ENCODE measurements at regions not wholly inside any gene's neighbourhood (a gene's known extent, or its start where the extent isn't known, plus 50 kb on each side); places are given as distances from the start of the nearest gene placed in this dataset.

DNA sequence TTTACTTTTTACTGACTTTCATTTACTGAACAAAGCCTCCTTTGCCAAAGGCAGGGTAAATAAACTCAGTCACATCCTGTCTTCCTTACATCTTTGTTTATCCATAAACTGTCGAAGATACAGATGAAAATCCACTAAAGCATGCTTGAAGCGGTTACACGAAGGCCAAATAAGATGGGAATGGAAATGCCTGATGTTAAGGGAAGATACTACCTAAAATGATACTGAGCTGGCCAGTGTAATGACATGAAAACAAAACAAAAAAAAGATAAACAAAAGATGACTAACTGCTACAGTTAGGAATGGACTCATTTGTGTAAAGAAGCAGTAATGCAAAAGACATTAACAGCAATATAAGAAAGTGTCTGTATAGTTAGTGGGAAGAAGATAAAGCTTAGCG lies 114.7 kb upstream of the ADAMTS9 start:
- no peak overlapping the region for H3K27ac ChIP-seq
- no peak for TF ChIP-seq ZFX (IDR thresholded peaks at IDR 0.05; ENCODE audit: borderline replicate concordance)
- TF ChIP-seq, protein P1, sequence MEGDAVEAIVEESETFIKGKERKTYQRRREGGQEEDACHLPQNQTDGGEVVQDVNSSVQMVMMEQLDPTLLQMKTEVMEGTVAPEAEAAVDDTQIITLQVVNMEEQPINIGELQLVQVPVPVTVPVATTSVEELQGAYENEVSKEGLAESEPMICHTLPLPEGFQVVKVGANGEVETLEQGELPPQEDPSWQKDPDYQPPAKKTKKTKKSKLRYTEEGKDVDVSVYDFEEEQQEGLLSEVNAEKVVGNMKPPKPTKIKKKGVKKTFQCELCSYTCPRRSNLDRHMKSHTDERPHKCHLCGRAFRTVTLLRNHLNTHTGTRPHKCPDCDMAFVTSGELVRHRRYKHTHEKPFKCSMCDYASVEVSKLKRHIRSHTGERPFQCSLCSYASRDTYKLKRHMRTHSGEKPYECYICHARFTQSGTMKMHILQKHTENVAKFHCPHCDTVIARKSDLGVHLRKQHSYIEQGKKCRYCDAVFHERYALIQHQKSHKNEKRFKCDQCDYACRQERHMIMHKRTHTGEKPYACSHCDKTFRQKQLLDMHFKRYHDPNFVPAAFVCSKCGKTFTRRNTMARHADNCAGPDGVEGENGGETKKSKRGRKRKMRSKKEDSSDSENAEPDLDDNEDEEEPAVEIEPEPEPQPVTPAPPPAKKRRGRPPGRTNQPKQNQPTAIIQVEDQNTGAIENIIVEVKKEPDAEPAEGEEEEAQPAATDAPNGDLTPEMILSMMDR (IDR thresholded peaks at IDR 0.05) = no peak

DNA sequence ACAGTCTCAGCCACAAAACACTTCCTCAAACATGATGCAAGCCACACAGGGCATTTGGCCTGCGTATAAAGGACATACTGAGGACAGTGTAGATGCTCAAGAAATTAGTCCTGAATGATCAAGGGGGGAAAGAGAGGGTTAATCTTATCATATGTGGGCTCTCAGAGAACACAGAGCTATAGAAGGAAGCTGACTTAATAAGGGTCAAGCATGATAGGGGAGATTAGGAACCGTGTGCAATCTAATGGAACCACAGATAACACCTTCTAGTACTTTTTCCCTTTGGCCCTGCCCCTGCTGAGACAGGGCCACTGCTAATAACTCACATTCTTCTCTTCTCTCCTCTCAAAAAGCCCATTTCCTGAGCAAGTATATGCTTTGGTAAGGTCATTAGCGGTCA lies 114.1 kb upstream of the ADAMTS9 start:
- TF ChIP-seq ZFX (IDR thresholded peaks at IDR 0.05; ENCODE audit: borderline replicate concordance) = no peak
- TF ChIP-seq, protein P1 (IDR thresholded peaks at IDR 0.05) = no peak
- H3K27ac ChIP-seq = no peak overlapping the region

DNA sequence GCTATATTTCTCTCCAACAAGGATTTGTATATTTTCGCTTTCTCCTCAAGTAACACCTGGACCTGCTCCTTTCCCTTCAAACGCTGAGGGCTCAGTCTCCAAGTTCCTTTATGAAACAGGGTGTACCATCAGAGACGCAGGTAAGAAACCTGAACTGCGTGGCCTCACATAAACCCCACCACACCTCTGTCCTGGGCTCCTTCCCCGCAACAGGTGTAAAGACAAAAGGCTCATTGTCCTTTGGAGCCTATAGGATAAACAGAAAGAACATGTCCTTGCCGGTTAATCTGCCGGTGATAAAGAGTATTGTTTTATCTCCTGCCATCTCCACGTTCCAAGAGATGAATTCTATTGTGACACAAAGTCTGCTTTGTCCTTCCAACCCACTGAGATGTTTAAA lies 111.8 kb upstream of the ADAMTS9 start:
- no peak overlapping the region for H3K27ac ChIP-seq
- TF ChIP-seq, protein P1 (IDR thresholded peaks at IDR 0.05) = no peak
- TF ChIP-seq ZFX (IDR thresholded peaks at IDR 0.05; ENCODE audit: borderline replicate concordance) = no peak

DNA sequence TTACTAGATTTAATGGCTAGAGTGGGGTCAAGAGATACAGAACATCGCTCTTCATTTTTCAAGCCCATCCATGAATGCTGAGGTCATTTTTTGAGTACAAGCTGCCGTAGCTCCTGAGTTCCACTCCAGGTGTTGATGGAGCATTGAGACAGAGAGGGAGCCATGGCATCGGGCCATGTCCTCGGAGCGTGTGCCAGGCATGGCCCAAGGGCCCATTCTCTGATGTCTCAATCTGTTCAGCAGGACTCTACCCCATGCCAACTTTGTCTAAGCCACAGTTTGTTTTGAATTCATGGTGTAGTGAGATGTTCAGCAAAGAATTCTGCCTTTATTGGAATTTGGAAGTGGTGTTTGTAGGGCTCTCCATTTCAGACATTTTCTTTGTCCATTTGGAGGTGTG lies 110.5 kb upstream of the ADAMTS9 start:
- no peak overlapping the region for H3K27ac ChIP-seq
- TF ChIP-seq, protein P1 (IDR thresholded peaks at IDR 0.05) = no peak
- TF ChIP-seq ZFX (IDR thresholded peaks at IDR 0.05; ENCODE audit: borderline replicate concordance) = no peak

DNA sequence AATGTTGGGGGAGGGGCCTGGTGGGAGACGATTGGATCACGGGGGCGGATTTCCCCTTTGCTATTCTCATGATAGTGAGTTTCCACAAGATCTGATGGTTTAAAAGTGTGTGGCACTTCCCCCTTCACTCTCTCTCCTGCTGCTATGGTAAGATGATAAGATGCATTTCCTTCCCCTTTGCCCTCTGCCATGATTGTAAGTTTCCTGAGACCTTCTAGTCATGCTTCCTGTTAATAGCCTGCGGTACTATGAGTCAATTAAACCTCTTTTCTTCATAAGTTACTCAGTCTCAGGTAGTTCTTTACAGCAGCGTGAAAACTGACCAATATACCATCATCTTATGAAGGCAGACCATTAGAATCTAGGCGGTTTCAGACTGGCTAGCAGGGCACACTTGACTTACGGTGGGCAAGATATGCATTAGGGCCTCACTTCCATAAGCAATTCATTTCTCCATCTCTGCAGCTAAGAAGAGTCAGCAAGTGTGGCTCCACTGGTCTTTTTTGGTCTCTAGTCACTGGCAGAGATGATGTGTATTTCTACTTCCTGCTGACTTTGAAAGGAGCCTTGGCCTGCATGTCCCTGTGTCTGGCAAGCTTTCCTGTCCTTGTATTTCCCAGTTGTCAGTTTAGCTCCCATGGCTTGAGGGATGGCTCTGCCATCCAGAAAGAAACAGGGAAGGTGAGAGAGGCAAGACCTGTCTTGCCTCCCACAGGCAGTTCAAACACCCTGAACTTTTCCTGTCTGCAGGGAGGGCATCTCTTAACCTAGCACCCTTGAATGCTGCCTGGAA lies 109.0 kb upstream of the ADAMTS9 start:
- no peak for TF ChIP-seq ZFX (IDR thresholded peaks at IDR 0.05; ENCODE audit: borderline replicate concordance)
- TF ChIP-seq, protein P1 (IDR thresholded peaks at IDR 0.05) = no peak
- no peak overlapping the region for H3K27ac ChIP-seq

DNA sequence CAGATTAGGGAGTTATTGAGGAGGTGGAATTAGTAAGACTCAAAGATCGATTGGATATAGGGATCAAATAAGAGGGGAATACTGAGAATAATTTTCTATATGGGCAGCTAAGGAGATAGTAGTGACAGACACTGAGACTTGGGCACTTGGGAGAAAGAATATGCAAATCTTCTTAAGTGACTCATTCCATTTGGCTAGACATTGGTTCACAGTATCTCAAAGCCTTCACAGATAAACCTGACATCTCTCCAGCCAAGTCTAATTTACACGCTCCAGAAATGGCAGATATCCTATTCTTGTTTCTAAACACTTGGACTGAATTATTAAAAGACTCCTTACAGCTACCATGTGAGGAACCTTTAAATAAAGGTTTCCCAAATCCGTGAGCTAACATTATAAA lies 104.6 kb upstream of the ADAMTS9 start:
- no peak for TF ChIP-seq ZFX (IDR thresholded peaks at IDR 0.05; ENCODE audit: borderline replicate concordance)
- TF ChIP-seq, protein P1 (IDR thresholded peaks at IDR 0.05) = no peak
- no peak overlapping the region for H3K27ac ChIP-seq

DNA sequence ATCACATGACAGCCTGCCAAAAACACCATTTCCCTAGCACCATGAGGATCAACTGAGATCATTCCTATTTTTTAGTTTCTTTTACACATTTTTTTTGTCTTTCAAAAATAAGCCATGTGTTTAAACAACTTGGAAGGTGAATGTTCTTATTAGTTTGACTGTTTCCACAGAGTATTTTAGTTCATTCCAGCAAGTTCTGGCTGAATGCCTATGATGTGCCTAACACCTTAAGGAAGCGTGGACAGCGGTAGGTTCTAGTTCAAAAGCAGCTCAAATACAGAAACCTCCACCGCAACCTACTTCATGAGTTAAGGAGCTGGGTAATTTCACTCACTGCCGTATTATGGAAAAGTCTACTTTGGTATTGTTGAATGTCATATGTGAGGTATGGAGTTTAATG lies 101.3 kb upstream of the ADAMTS9 start:
- TF ChIP-seq ZFX (IDR thresholded peaks at IDR 0.05; ENCODE audit: borderline replicate concordance) = no peak
- TF ChIP-seq, protein P1 (IDR thresholded peaks at IDR 0.05) = no peak
- H3K27ac ChIP-seq = no peak overlapping the region
